CD4-positive, alpha-beta T cell treated with Interferon gamma for 1 hour (primary cell): ENCODE measurements at regions not wholly inside any gene's neighbourhood (a gene's known extent, or its start where the extent isn't known, plus 50 kb on each side); places are given as distances from the start of the nearest gene placed in this dataset.
A peak's percentile ranks its signal among the peaks of the same experiment; 100 is the strongest.
"Not testable (repeated sequence)": the region's sequence is repeated elsewhere in the genome, so short reads cannot be mapped to it uniquely, and the experiment has no call there.

Experiments
- DNase-seq: peaks from one replicate; pipeline ENCODE4 v3.0.0-alpha.2; 2020

- no peak for DNase-seq
Observed at GRCh38 chrX:151042842-151043241, 59.7 kb downstream of the HMGB3 start.

- not testable (repeated sequence) for DNase-seq
Observed at GRCh38 chrX:151066373-151066772, 83.2 kb downstream of the HMGB3 start.

- no peak for DNase-seq
Observed at GRCh38 chrX:151073767-151074166, 90.6 kb downstream of the HMGB3 start.

GRCh38 chrX:151081016-151081415 is 95.4 kb upstream of the GPR50 start:
- DNase-seq, result no peak

- DNase-seq, result peak; percentile 25
Observed at GRCh38 chrX:151082077-151082948, 94.1 kb upstream of the GPR50 start.

- DNase-seq, result no peak
Observed at GRCh38 chrX:151084454-151084853, 91.9 kb upstream of the GPR50 start.

GRCh38 chrX:151085207-151085606 is 91.2 kb upstream of the GPR50 start:
- DNase-seq, result no peak

- DNase-seq, result no peak
Observed at GRCh38 chrX:151088221-151088620, 88.2 kb upstream of the GPR50 start.

GRCh38 chrX:151099001-151099400 is 77.4 kb upstream of the GPR50 start:
- no peak for DNase-seq

GRCh38 chrX:151100799-151101198 is 75.6 kb upstream of the GPR50 start:
- no peak for DNase-seq

- not testable (repeated sequence) for DNase-seq
Observed at GRCh38 chrX:151113200-151113599, 63.2 kb upstream of the GPR50 start.
